NCI-H2196 (cell line): ENCODE measurements at regions not wholly inside any gene's neighbourhood (a gene's known extent, or its start where the extent isn't known, plus 50 kb on each side); places are given as distances from the start of the nearest gene placed in this dataset.

Experiments
- DNase-seq: peaks from one replicate; lab custom pipeline; 2025; ENCODE audit not compliant: unreplicated experiment; lab: John Stamatoyannopoulos, UW

GRCh38 chr2:242020196-242021004 lies 150.9 kb downstream of the RTP5 start:
- peak; percentile 12 for DNase-seq

- no peak for DNase-seq
Observed at GRCh38 chr2:242022550-242023290, 153.2 kb downstream of the RTP5 start.

GRCh38 chr2:242024751-242025355 lies 155.3 kb downstream of the RTP5 start:
- DNase-seq = no peak

GRCh38 chr2:242027676-242028450 lies 158.3 kb downstream of the RTP5 start:
- DNase-seq = no peak

- no peak for DNase-seq
Observed at GRCh38 chr2:242029422-242030225, 160.1 kb downstream of the RTP5 start.

- DNase-seq = no peak
Observed at GRCh38 chr2:242030226-242030575, 160.7 kb downstream of the RTP5 start.

GRCh38 chr2:242030858-242031257 lies 161.3 kb downstream of the RTP5 start:
- DNase-seq = no peak

GRCh38 chr2:242031481-242032019 lies 162.0 kb downstream of the RTP5 start:
- no peak for DNase-seq

- DNase-seq = no peak
Observed at GRCh38 chr2:242032780-242033656, 163.5 kb downstream of the RTP5 start.

- DNase-seq = no peak
Observed at GRCh38 chr2:242034138-242034537, 164.6 kb downstream of the RTP5 start.

GRCh38 chr2:242034996-242035814 lies 165.7 kb downstream of the RTP5 start:
- no peak for DNase-seq

GRCh38 chr2:242035858-242036652 lies 166.5 kb downstream of the RTP5 start:
- DNase-seq = no peak

- no peak for DNase-seq
Observed at GRCh38 chr2:242036653-242036950, 167.1 kb downstream of the RTP5 start.

GRCh38 chr2:242038166-242038927 lies 168.8 kb downstream of the RTP5 start:
- no peak for DNase-seq

- DNase-seq = no peak
Observed at GRCh38 chr2:242038928-242039341, 169.4 kb downstream of the RTP5 start.

- DNase-seq = no peak
Observed at GRCh38 chr2:242040303-242040655, 170.8 kb downstream of the RTP5 start.

- DNase-seq = no peak
Observed at GRCh38 chr2:242040681-242041080, 171.2 kb downstream of the RTP5 start.
